ENCODE measurements at regions not wholly inside any gene's neighbourhood (a gene's known extent, or its start where the extent isn't known, plus 50 kb on each side); places are given as distances from the start of the nearest gene placed in this dataset.

GRCh38 chr7:68272507-68272906 lies 1275.9 kb downstream of the TYW1 start:
- no peak for TF ChIP-seq CTCF (conservative IDR thresholded peaks at IDR 0.05; ENCODE audit: low read length)
- TF ChIP-seq EZH2phosphoT487 (IDR thresholded peaks at IDR 0.05; ENCODE audit: borderline replicate concordance) = no peak
